ENCODE measurements at regions not wholly inside any gene's neighbourhood (a gene's known extent, or its start where the extent isn't known, plus 50 kb on each side); places are given as distances from the start of the nearest gene placed in this dataset.

DNA sequence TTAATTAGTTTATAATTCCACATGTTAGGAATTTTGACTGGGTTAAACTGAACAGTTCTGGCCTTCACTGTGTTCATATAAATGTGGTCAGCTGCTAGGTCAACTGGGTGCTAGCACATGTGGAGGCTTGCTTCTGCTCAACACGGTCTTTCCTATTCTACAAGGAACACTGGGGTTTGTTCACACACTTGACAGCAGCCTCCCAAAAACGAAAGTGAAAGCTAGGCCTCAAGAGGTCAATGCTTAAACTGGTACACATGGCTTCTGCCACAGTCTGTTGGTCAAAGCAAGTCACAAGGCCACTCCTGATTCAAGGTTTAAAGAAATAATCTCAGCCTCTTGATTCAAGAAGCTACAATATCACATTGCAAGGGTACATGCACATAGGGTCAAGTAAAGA lies 126.5 kb downstream of the QDPR start:
- TF ChIP-seq, protein P1, sequence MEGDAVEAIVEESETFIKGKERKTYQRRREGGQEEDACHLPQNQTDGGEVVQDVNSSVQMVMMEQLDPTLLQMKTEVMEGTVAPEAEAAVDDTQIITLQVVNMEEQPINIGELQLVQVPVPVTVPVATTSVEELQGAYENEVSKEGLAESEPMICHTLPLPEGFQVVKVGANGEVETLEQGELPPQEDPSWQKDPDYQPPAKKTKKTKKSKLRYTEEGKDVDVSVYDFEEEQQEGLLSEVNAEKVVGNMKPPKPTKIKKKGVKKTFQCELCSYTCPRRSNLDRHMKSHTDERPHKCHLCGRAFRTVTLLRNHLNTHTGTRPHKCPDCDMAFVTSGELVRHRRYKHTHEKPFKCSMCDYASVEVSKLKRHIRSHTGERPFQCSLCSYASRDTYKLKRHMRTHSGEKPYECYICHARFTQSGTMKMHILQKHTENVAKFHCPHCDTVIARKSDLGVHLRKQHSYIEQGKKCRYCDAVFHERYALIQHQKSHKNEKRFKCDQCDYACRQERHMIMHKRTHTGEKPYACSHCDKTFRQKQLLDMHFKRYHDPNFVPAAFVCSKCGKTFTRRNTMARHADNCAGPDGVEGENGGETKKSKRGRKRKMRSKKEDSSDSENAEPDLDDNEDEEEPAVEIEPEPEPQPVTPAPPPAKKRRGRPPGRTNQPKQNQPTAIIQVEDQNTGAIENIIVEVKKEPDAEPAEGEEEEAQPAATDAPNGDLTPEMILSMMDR (IDR thresholded peaks at IDR 0.05) = no peak
- TF ChIP-seq EZH2phosphoT487 (IDR thresholded peaks at IDR 0.05) = no peak

Measured in neural progenitor cell (in vitro differentiated cells).